Tibial nerve (tissue), 4 donors: ENCODE measurements at regions not wholly inside any gene's neighbourhood (a gene's known extent, or its start where the extent isn't known, plus 50 kb on each side); places are given as distances from the start of the nearest gene placed in this dataset.

ENCODE experiments used
- DNase-seq, 2 donors: peaks; one replicate each; pipeline ENCODE4 v3.0.0-alpha.2; 2019; ENCODE audit warnings: low spot score in 2 of 2
- H3K27ac ChIP-seq, 4 donors: fragments of 200-600 bp; sonication (generic) in 3 of 4; one replicate each; pipeline ENCODE4 v1.5.1; 2017 to 2019; ENCODE audit warnings: mild to moderate bottlenecking in 1 of 4
- H3K27me3 ChIP-seq, 2 donors: fragments of 200-600 bp; sonication (generic) in 1 of 2; one replicate each; pipeline versions ENCODE4 v1.5.1 to v1.6.0; 2017 to 2019
- H3K36me3 ChIP-seq, 3 donors: fragments of 200-600 bp; sonication (generic); one replicate each; pipeline ENCODE4 v1.5.1; 2018 to 2019
- H3K4me1 ChIP-seq, 4 donors: fragments of 200-600 bp; sonication (generic) in 3 of 4; one replicate each; pipeline ENCODE4 v1.5.1; 2017 to 2019
- H3K4me3 ChIP-seq, 4 donors: fragments of 200-600 bp; sonication (generic) in 3 of 4; one replicate each; pipeline ENCODE4 v1.5.1; 2017 to 2019; ENCODE audit warnings: mild to moderate bottlenecking in 1 of 4, moderate library complexity in 1 of 4
- H3K9me3 ChIP-seq, 4 donors: fragments of 200-600 bp; sonication (generic) in 3 of 4; one replicate each; pipeline ENCODE4 v1.5.1; 2017 to 2019
- EP300 ChIP-seq, 2 donors: sonication (generic); formaldehyde crosslinking; IDR thresholded peaks; one replicate each; pipeline ENCODE4 v1.6.1; 2017; ENCODE audit warnings: antibody characterized with exemption in 2 of 2, mild to moderate bottlenecking in 1 of 2
- POLR2A ChIP-seq, 2 donors: fragments of 450-650 bp; IDR thresholded peaks; one replicate each; pipeline ENCODE4 v1.6.1; 2017; ENCODE audit warnings: antibody characterized with exemption in 2 of 2, mild to moderate bottlenecking in 2 of 2, moderate library complexity in 2 of 2
- WGBS, 2 donors: methylation state at CpG; one replicate each; pipeline ENCODE4 v1.1.5; 2018; 5-methylcytosine and 5-hydroxymethylcytosine counted together
- TF ChIP-seq, protein P1 (sequence below), 5 experiments: fragments of 200-600 bp in 3 of 5; fragments of 450-650 bp in 2 of 5; sonication (generic) in 3 of 5; IDR thresholded peaks; one replicate each; pipeline ENCODE4 v1.5.1; 2016 to 2019; ENCODE audit warnings: antibody characterized with exemption in 5 of 5, mild to moderate bottlenecking in 3 of 5, moderate library complexity in 2 of 5

GRCh38 chrX:40385682-40386081 lies 195.1 kb upstream of the ATP6AP2 start:
- WGBS, 2 donors = 65 to 80% methylated on average over 3 of the region's 3 CpGs
- H3K9me3 ChIP-seq = no peaks in the 10 kb centered on the region
- H3K27me3 ChIP-seq = no peaks in the 10 kb centered on the region
- no peaks in the 10 kb centered on the region for H3K36me3 ChIP-seq
- TF ChIP-seq POLR2A (IDR thresholded peaks at IDR 0.05) = no peak
- TF ChIP-seq, protein P1, sequence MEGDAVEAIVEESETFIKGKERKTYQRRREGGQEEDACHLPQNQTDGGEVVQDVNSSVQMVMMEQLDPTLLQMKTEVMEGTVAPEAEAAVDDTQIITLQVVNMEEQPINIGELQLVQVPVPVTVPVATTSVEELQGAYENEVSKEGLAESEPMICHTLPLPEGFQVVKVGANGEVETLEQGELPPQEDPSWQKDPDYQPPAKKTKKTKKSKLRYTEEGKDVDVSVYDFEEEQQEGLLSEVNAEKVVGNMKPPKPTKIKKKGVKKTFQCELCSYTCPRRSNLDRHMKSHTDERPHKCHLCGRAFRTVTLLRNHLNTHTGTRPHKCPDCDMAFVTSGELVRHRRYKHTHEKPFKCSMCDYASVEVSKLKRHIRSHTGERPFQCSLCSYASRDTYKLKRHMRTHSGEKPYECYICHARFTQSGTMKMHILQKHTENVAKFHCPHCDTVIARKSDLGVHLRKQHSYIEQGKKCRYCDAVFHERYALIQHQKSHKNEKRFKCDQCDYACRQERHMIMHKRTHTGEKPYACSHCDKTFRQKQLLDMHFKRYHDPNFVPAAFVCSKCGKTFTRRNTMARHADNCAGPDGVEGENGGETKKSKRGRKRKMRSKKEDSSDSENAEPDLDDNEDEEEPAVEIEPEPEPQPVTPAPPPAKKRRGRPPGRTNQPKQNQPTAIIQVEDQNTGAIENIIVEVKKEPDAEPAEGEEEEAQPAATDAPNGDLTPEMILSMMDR (IDR thresholded peaks at IDR 0.05) = no peak
- no peak for TF ChIP-seq EP300 (IDR thresholded peaks at IDR 0.05)
- no peak for DNase-seq
- no peak overlapping the region for H3K27ac ChIP-seq
- H3K4me1 ChIP-seq = peaks cover 0 to 4% (median 0%) of the 10 kb centered on the region in 4 donors
- H3K4me3 ChIP-seq = no peak overlapping the region

- H3K4me3 ChIP-seq = no peak overlapping the region
- TF ChIP-seq POLR2A (IDR thresholded peaks at IDR 0.05) = no peak
- no peak for TF ChIP-seq EP300 (IDR thresholded peaks at IDR 0.05)
- TF ChIP-seq, protein P1 (IDR thresholded peaks at IDR 0.05) = no peak
- H3K27ac ChIP-seq = no peak overlapping the region
- no peak for DNase-seq
- WGBS, 2 donors = 81 to 87% methylated on average over 10 of the region's 10 CpGs
- H3K36me3 ChIP-seq = no peaks in the 10 kb centered on the region
- H3K9me3 ChIP-seq = no peaks in the 10 kb centered on the region
- peaks cover 0 to 4% (median 0%) of the 10 kb centered on the region in 4 donors for H3K4me1 ChIP-seq
- H3K27me3 ChIP-seq = no peaks in the 10 kb centered on the region
Measured at GRCh38 chrX:40385256-40385655, 195.5 kb upstream of the ATP6AP2 start.

GRCh38 chrX:40383969-40384368 lies 196.8 kb upstream of the ATP6AP2 start:
- peaks cover 0 to 4% (median 0%) of the 10 kb centered on the region in 4 donors for H3K4me1 ChIP-seq
- no peaks in the 10 kb centered on the region for H3K27me3 ChIP-seq
- TF ChIP-seq EP300 (IDR thresholded peaks at IDR 0.05) = no peak
- no peak for TF ChIP-seq POLR2A (IDR thresholded peaks at IDR 0.05)
- TF ChIP-seq, protein P1 (IDR thresholded peaks at IDR 0.05) = no peak

GRCh38 chrX:40383360-40383759 lies 197.4 kb upstream of the ATP6AP2 start:
- WGBS, 2 donors = 63 to 82% methylated on average over 6 of the region's 6 CpGs
- no peak for DNase-seq

More at GRCh38 chrX:40383969-40384368, 196.8 kb upstream of the ATP6AP2 start:
- WGBS, 2 donors = 50 to 60% methylated on average over 1 to 4 of the region's 4 CpGs
- H3K36me3 ChIP-seq = no peaks in the 10 kb centered on the region
- H3K4me3 ChIP-seq = no peak overlapping the region
- H3K9me3 ChIP-seq = no peaks in the 10 kb centered on the region
- no peak for DNase-seq
- H3K27ac ChIP-seq = no peak overlapping the region

GRCh38 chrX:40380655-40381488 lies 199.9 kb upstream of the ATP6AP2 start:
- TF ChIP-seq, protein P1 (IDR thresholded peaks at IDR 0.05) = no peak
- Histone ChIP-seq H3K4me3 (no peak overlapping the region), H3K36me3 (no peaks in the 10 kb centered on the region), H3K27me3 (no peaks in the 10 kb centered on the region), H3K27ac (no peak overlapping the region), H3K9me3 (no peaks in the 10 kb centered on the region), H3K4me1 (peaks cover 0 to 4% (median 0%) of the 10 kb centered on the region in 4 donors)
- 54 to 57% methylated on average over 15 to 16 of the region's 16 CpGs for WGBS, 2 donors
- no peak for DNase-seq

More at GRCh38 chrX:40383360-40383759, 197.4 kb upstream of the ATP6AP2 start:
- H3K27ac ChIP-seq = no peak overlapping the region
- H3K36me3 ChIP-seq = no peaks in the 10 kb centered on the region
- H3K4me3 ChIP-seq = no peak overlapping the region
- no peaks in the 10 kb centered on the region for H3K9me3 ChIP-seq
- no peaks in the 10 kb centered on the region for H3K27me3 ChIP-seq
- peaks cover 0 to 4% (median 0%) of the 10 kb centered on the region in 4 donors for H3K4me1 ChIP-seq
- TF ChIP-seq EP300 (IDR thresholded peaks at IDR 0.05) (no peak), POLR2A (IDR thresholded peaks at IDR 0.05) (no peak)
- TF ChIP-seq, protein P1 (IDR thresholded peaks at IDR 0.05) = no peak
